ENCODE measurements at regions not wholly inside any gene's neighbourhood (a gene's known extent, or its start where the extent isn't known, plus 50 kb on each side); places are given as distances from the start of the nearest gene placed in this dataset.
"Not testable (repeated sequence)": the region's sequence is repeated elsewhere in the genome, so short reads cannot be mapped to it uniquely, and the experiment has no call there.

DNA sequence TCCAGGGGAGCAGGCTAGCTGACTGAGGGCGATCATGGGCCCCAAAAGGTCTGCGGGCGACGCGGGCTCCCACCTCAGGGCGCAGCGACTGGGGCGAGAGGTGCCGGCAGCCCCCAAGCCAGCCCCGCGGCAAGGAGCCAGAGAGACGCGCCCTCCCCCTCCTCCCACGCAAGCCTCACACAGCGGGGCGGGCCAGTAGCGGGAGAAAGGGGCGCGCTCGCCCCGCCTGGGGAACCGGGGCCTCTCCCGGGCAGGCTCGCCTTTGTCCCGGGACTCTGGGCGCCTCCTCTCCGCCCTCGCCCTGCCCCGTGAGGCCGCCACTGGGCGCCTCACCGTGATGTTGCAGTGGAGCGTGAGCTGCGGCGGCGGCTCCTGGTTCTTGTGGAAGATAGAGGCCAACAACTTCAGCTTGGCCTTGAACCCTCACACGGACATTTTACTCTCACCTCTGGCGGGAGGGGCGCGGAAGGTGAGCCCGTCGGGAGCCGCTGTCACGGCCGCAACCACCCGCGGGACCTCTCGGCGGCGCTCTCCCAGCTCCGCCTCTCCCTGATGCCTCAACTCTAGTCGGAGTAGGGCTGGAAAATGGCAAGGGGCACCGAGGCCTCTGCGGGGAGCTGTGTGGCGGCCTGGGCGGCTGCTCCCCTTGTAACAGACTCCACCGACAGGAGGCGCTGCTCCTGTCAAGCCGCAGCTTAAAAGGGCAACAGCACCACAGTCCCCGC is 100.5 kb upstream of the ZSCAN2 start:
- H4K20me1 ChIP-seq (ENCODE audit: insufficient read depth); H3K27me3 ChIP-seq (ENCODE audit: insufficient read depth); POLR2A ChIA-PET; DNase-seq; H3K4me2 ChIP-seq; H3F3A ChIP-seq (replicated peaks; ENCODE audit: insufficient read depth); H3K9me2 ChIP-seq; CTCF ChIA-PET; H2AFZ ChIP-seq (ENCODE audit: low read depth); H3K36me3 ChIP-seq (replicated peaks in 1 of 2; ENCODE audit: control insufficient read depth in 1 of 2, insufficient read depth in 2 of 2, low read length in 1 of 2); H3K79me2 ChIP-seq (ENCODE audit: insufficient read depth); H3K4me1 ChIP-seq (ENCODE audit: control insufficient read depth in 1 of 2, insufficient read depth in 2 of 2, low read depth in 1 of 2, low read length in 1 of 2); H3K9me3 ChIP-seq: not testable (repeated sequence)
- peak overlapping the region; percentile 47 to 58; a peak in 3 of 4 replicates for H3K4me3 ChIP-seq (ENCODE audit: low read depth in 2 of 2, low read length in 1 of 2)
- WGBS (ENCODE audit: low lambda C conversion rate), result 0% methylated on average over 9 of the region's 60 CpGs
- TF ChIP-seq, protein P1, sequence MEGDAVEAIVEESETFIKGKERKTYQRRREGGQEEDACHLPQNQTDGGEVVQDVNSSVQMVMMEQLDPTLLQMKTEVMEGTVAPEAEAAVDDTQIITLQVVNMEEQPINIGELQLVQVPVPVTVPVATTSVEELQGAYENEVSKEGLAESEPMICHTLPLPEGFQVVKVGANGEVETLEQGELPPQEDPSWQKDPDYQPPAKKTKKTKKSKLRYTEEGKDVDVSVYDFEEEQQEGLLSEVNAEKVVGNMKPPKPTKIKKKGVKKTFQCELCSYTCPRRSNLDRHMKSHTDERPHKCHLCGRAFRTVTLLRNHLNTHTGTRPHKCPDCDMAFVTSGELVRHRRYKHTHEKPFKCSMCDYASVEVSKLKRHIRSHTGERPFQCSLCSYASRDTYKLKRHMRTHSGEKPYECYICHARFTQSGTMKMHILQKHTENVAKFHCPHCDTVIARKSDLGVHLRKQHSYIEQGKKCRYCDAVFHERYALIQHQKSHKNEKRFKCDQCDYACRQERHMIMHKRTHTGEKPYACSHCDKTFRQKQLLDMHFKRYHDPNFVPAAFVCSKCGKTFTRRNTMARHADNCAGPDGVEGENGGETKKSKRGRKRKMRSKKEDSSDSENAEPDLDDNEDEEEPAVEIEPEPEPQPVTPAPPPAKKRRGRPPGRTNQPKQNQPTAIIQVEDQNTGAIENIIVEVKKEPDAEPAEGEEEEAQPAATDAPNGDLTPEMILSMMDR (IDR thresholded peaks at IDR 0.05), result peak; percentile 35
- H3K27ac ChIP-seq (ENCODE audit: low read depth in 2 of 2, low read length in 1 of 2), result peak overlapping the region in 1 of 2 experiments; percentile 39; a peak in 2 of 4 replicates
- peak overlapping the region; percentile 65; the same call in 1 of the 2 replicates for H3K9ac ChIP-seq

DNA sequence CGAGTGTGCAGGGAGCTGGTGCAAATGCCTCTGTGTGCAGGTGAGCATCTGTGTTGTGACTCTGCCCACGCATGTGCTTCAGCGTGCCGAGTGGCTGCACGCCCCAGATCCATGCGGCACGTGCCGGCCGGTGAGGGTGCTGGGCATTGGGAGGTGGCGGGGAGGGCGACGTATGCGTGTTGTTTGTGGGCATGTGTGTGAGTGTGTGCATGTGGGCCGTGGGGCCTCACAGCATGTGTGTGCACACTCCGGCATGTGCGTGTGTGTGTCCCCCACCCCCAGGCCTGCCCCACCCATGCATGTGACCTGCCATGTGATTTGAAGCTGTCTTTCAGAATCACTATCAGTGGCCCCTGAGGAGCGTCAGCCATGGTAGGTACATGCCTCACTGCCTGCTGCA is 97.7 kb upstream of the ZSCAN2 start:
- H3K9me2 ChIP-seq; H3K4me1 ChIP-seq (ENCODE audit: control insufficient read depth in 1 of 2, insufficient read depth in 2 of 2, low read depth in 1 of 2, low read length in 1 of 2); H3K36me3 ChIP-seq (replicated peaks in 1 of 2; ENCODE audit: control insufficient read depth in 1 of 2, insufficient read depth in 2 of 2, low read length in 1 of 2); H3K79me2 ChIP-seq (ENCODE audit: insufficient read depth); H3K27me3 ChIP-seq (ENCODE audit: insufficient read depth); H3K9me3 ChIP-seq; POLR2A ChIA-PET; H3K4me3 ChIP-seq (ENCODE audit: low read depth in 2 of 2, low read length in 1 of 2); CTCF ChIA-PET; H3K27ac ChIP-seq (ENCODE audit: low read depth in 2 of 2, low read length in 1 of 2); H3F3A ChIP-seq (replicated peaks; ENCODE audit: insufficient read depth); DNase-seq; H3K9ac ChIP-seq; H4K20me1 ChIP-seq (ENCODE audit: insufficient read depth); H3K4me2 ChIP-seq; H2AFZ ChIP-seq (ENCODE audit: low read depth): not testable (repeated sequence)
- WGBS (ENCODE audit: low lambda C conversion rate), result 92% methylated on average over 7 of the region's 17 CpGs

DNA sequence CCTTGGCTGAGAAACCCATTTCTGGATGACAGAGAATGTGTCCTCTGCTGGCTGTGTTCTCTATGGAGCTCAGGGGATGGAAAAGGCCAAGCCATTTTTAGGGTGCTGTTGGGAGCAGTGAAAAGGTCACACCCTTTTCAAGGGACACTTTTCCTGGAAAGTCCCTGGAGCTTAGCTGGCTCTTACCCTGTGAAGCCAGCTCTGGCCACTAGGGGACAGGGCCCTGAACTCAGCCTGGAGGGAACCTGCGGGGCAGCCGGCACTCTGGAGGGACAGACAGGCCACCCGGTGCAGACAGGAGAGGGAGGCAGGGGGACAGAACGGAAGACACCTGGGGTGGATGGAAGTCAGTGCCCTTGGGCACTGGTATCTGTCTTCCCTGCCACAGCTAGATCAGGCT is 95.3 kb upstream of the ZSCAN2 start:
- CTCF ChIA-PET; H3K9me2 ChIP-seq; DNase-seq; POLR2A ChIA-PET; H3K4me3 ChIP-seq (ENCODE audit: low read depth in 2 of 2, low read length in 1 of 2); H3K4me2 ChIP-seq; H3K9me3 ChIP-seq; H3F3A ChIP-seq (replicated peaks; ENCODE audit: insufficient read depth); H3K27me3 ChIP-seq (ENCODE audit: insufficient read depth); H3K4me1 ChIP-seq (ENCODE audit: control insufficient read depth in 1 of 2, insufficient read depth in 2 of 2, low read depth in 1 of 2, low read length in 1 of 2); H3K27ac ChIP-seq (ENCODE audit: low read depth in 2 of 2, low read length in 1 of 2); H3K36me3 ChIP-seq (replicated peaks in 1 of 2; ENCODE audit: control insufficient read depth in 1 of 2, insufficient read depth in 2 of 2, low read length in 1 of 2); H2AFZ ChIP-seq (ENCODE audit: low read depth); H4K20me1 ChIP-seq (ENCODE audit: insufficient read depth); H3K79me2 ChIP-seq (ENCODE audit: insufficient read depth); H3K9ac ChIP-seq: not testable (repeated sequence)
- WGBS (ENCODE audit: low lambda C conversion rate), result 79% methylated on average over 2 of the region's 4 CpGs

GRCh38 chr15:84512324-84512723 is 88.5 kb upstream of the ZSCAN2 start:
- H3F3A ChIP-seq (replicated peaks; ENCODE audit: insufficient read depth); H3K9ac ChIP-seq; H3K4me2 ChIP-seq; POLR2A ChIA-PET; H3K4me1 ChIP-seq (ENCODE audit: control insufficient read depth in 1 of 2, insufficient read depth in 2 of 2, low read depth in 1 of 2, low read length in 1 of 2); H3K4me3 ChIP-seq (ENCODE audit: low read depth in 2 of 2, low read length in 1 of 2); H2AFZ ChIP-seq (ENCODE audit: low read depth); DNase-seq; CTCF ChIA-PET; H3K9me3 ChIP-seq; H3K36me3 ChIP-seq (replicated peaks in 1 of 2; ENCODE audit: control insufficient read depth in 1 of 2, insufficient read depth in 2 of 2, low read length in 1 of 2); H3K27ac ChIP-seq (ENCODE audit: low read depth in 2 of 2, low read length in 1 of 2); H3K79me2 ChIP-seq (ENCODE audit: insufficient read depth); H3K27me3 ChIP-seq (ENCODE audit: insufficient read depth); H4K20me1 ChIP-seq (ENCODE audit: insufficient read depth); H3K9me2 ChIP-seq: not testable (repeated sequence)
- 84% methylated on average over 7 of the region's 9 CpGs for WGBS (ENCODE audit: low lambda C conversion rate)

GRCh38 chr15:84516773-84517172 is 84.0 kb upstream of the ZSCAN2 start:
- H3K9me3 ChIP-seq; H3K79me2 ChIP-seq (ENCODE audit: insufficient read depth); H4K20me1 ChIP-seq (ENCODE audit: insufficient read depth); DNase-seq; H3K4me2 ChIP-seq; POLR2A ChIA-PET; H3K9me2 ChIP-seq; H3K4me3 ChIP-seq (ENCODE audit: low read depth in 2 of 2, low read length in 1 of 2); H3F3A ChIP-seq (replicated peaks; ENCODE audit: insufficient read depth); CTCF ChIA-PET; H2AFZ ChIP-seq (ENCODE audit: low read depth); H3K36me3 ChIP-seq (replicated peaks in 1 of 2; ENCODE audit: control insufficient read depth in 1 of 2, insufficient read depth in 2 of 2, low read length in 1 of 2); H3K27me3 ChIP-seq (ENCODE audit: insufficient read depth); H3K4me1 ChIP-seq (ENCODE audit: control insufficient read depth in 1 of 2, insufficient read depth in 2 of 2, low read depth in 1 of 2, low read length in 1 of 2); H3K9ac ChIP-seq; H3K27ac ChIP-seq (ENCODE audit: low read depth in 2 of 2, low read length in 1 of 2): not testable (repeated sequence)
- WGBS (ENCODE audit: low lambda C conversion rate), result 83% methylated on average over 1 of the region's 6 CpGs
